ENCODE measurements at regions not wholly inside any gene's neighbourhood (a gene's known extent, or its start where the extent isn't known, plus 50 kb on each side); places are given as distances from the start of the nearest gene placed in this dataset.

DNA sequence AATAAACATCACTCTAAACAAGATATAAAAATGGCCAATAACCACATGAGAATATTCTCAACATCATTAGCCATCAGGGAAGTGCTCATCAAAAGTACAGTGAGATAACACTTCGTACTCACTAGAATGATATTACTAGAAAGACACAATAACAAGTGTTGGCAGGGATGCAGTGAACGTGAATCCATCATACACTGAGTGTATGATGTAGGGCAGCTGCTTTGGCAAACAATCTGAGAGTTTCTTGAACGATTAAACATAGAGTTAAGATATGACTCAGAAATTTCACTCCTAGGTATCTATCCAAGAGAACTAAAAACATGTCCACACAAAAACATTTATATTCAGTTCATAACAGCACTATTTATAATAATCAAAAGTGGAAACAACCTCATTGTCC, 368.9 kb downstream of the PID1 start:
- no peak for TF ChIP-seq EZH2phosphoT487 (IDR thresholded peaks at IDR 0.05; ENCODE audit: insufficient read depth, low read depth)
- TF ChIP-seq EZH2 (IDR thresholded peaks at IDR 0.05; ENCODE audit: insufficient read depth, poor library complexity, severe bottlenecking): no peak
